ENCODE measurements at regions not wholly inside any gene's neighbourhood (a gene's known extent, or its start where the extent isn't known, plus 50 kb on each side); places are given as distances from the start of the nearest gene placed in this dataset.

GRCh38 chr5:9947225-9947714 is 302.4 kb downstream of the ATPSCKMT start:
- no peak for TF ChIP-seq CTCF (conservative IDR thresholded peaks at IDR 0.05; ENCODE audit: low read depth, low read length)
- DNase-seq (ENCODE audit: low read depth) = peak; percentile 39
- no peak overlapping the region for H3K4me3 ChIP-seq (ENCODE audit: low read depth, low read length)

- TF ChIP-seq CTCF (conservative IDR thresholded peaks at IDR 0.05; ENCODE audit: low read depth, low read length) = no peak
Measured at GRCh38 chr5:9932770-9933169, 302.6 kb upstream of the TAS2R1 start.

GRCh38 chr5:9930156-9930555 is 300.0 kb upstream of the TAS2R1 start:
- TF ChIP-seq CTCF (conservative IDR thresholded peaks at IDR 0.05; ENCODE audit: low read depth, low read length) = no peak
- H3K4me3 ChIP-seq (ENCODE audit: low read depth, low read length) = no peak overlapping the region
- DNase-seq (ENCODE audit: low read depth) = no peak

More at GRCh38 chr5:9932770-9933169, 302.6 kb upstream of the TAS2R1 start:
- H3K4me3 ChIP-seq (ENCODE audit: low read depth, low read length) = no peak overlapping the region
- DNase-seq (ENCODE audit: low read depth) = peak; percentile 84

GRCh38 chr5:9928326-9928725 is 298.2 kb upstream of the TAS2R1 start:
- no peak for DNase-seq (ENCODE audit: low read depth)

GRCh38 chr5:9927521-9927997 is 297.4 kb upstream of the TAS2R1 start:
- no peak overlapping the region for H3K4me3 ChIP-seq (ENCODE audit: low read depth, low read length)
- peak; percentile 43 for DNase-seq (ENCODE audit: low read depth)
- TF ChIP-seq CTCF (conservative IDR thresholded peaks at IDR 0.05; ENCODE audit: low read depth, low read length) = no peak

More at GRCh38 chr5:9928326-9928725, 298.2 kb upstream of the TAS2R1 start:
- no peak for TF ChIP-seq CTCF (conservative IDR thresholded peaks at IDR 0.05; ENCODE audit: low read depth, low read length)
- H3K4me3 ChIP-seq (ENCODE audit: low read depth, low read length) = no peak overlapping the region

GRCh38 chr5:9927106-9927505 is 297.0 kb upstream of the TAS2R1 start:
- TF ChIP-seq CTCF (conservative IDR thresholded peaks at IDR 0.05; ENCODE audit: low read depth, low read length) = no peak
- DNase-seq (ENCODE audit: low read depth) = peak; percentile 55

DNA sequence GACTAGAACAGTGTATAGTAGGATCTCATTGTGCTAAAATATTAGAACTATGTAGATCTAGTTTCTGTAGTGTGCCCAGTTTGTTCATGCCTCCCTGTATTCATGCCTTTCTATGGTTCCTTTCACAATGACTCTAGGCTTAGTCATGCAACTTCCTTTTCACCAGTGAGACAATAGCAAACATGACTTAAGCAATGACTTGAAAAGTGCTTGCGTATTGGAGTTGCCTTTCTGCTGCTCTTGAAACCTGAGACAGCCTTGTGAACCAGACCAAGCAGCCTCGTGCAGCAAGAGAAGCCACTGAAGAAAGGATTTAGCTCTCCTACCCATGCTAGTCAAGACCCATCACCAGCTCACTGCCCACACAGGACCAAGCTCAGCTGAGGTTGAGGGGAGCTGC is 294.5 kb upstream of the TAS2R1 start:
- DNase-seq (ENCODE audit: low read depth) = peak; percentile 98
- no peak overlapping the region for H3K4me3 ChIP-seq (ENCODE audit: low read depth, low read length)
- TF ChIP-seq CTCF (conservative IDR thresholded peaks at IDR 0.05; ENCODE audit: low read depth, low read length) = no peak

More at GRCh38 chr5:9927106-9927505, 297.0 kb upstream of the TAS2R1 start:
- H3K4me3 ChIP-seq (ENCODE audit: low read depth, low read length) = no peak overlapping the region

Data from choroid plexus epithelial cell (primary cell).